H1 (cell line): ENCODE measurements at regions not wholly inside any gene's neighbourhood (a gene's known extent, or its start where the extent isn't known, plus 50 kb on each side); places are given as distances from the start of the nearest gene placed in this dataset.

ENCODE experiments used
- CTCF ChIA-PET: fragments of 300-600 bp; sonication (Branson Sonifier 250); formaldehyde crosslinking; loops from one replicate; lab custom pipeline; 2021; ENCODE audit not compliant: partially characterized antibody; lab: Charles Lee
- POLR2A ChIA-PET: fragments of 300-600 bp; sonication (Branson Sonifier 250); formaldehyde crosslinking; loops from one replicate; lab custom pipeline; 2021; ENCODE audit warnings: inconsistent platforms; ENCODE audit not compliant: partially characterized antibody; lab: Charles Lee
- DNase-seq, 2 experiments: peaks; one replicate each; pipeline versions ENCODE4 v3.0.0 to v3.0.0-alpha.2; 2010 to 2022; ENCODE audit warnings: low spot score in 2 of 2, low read depth in 1 of 2, mixed read lengths in 1 of 2
- FAIRE-seq: peaks from 2 replicates; lab custom pipeline; 2011; peaks lifted over from hg19 to GRCh38; lab: Jason Lieb, UNC
- H2AFZ ChIP-seq: 2 replicates; pipeline ENCODE4 v1.8.1; 2012; ENCODE audit warnings: low read length, inconsistent platforms
- H2AK5ac ChIP-seq: 2 replicates; pipeline ENCODE4 v1.6.1; 2013; ENCODE audit warnings: low read depth, low read length
- H2BK120ac ChIP-seq: replicated peaks from 2 replicates; pipeline ENCODE3; 2013; ENCODE audit warnings: low read depth, low read length, inconsistent platforms
- H2BK12ac ChIP-seq: 2 replicates; pipeline ENCODE4 v1.6.1; 2013; ENCODE audit warnings: low read depth, low read length
- H2BK15ac ChIP-seq: 2 replicates; pipeline ENCODE4 v1.6.1; 2013; ENCODE audit warnings: low read length
- H2BK20ac ChIP-seq: 2 replicates; pipeline ENCODE4 v1.6.1; 2013; ENCODE audit warnings: low read length
- H2BK5ac ChIP-seq: 2 replicates; pipeline ENCODE4 v1.6.1; 2013; ENCODE audit warnings: low read depth, low read length
- H3K14ac ChIP-seq: 2 replicates; pipeline ENCODE4 v1.6.1; 2013; ENCODE audit warnings: inconsistent platforms; ENCODE audit not compliant: insufficient read length
- H3K18ac ChIP-seq: 2 replicates; pipeline ENCODE4 v1.6.1; 2013; ENCODE audit warnings: low read length; ENCODE audit errors: extremely low read depth
- H3K23ac ChIP-seq: 2 replicates; pipeline ENCODE4 v1.6.1; 2013; ENCODE audit warnings: inconsistent platforms; ENCODE audit not compliant: insufficient read length
- H3K23me2 ChIP-seq: 2 replicates; pipeline ENCODE4 v1.6.1; 2013; ENCODE audit warnings: low read depth, low read length
- H3K27ac ChIP-seq: 2 replicates; pipeline ENCODE4 v1.6.1; 2011; ENCODE audit warnings: low read depth, low read length, inconsistent platforms
- H3K27me3 ChIP-seq, 4 experiments: replicated peaks in 1 of 4; 1 replicate in 1 of 4; 2 replicates in 3 of 4; pipeline versions ENCODE4 v1.6.1 to v1.8.1; 2011 to 2013; ENCODE audit warnings: low read length in 3 of 4, mild to moderate bottlenecking in 3 of 4, inconsistent platforms in 2 of 4, mixed read lengths in 2 of 4, moderate library complexity in 1 of 4; ENCODE audit not compliant: control insufficient read depth in 3 of 4, insufficient read depth in 3 of 4; ENCODE audit errors: extremely low read depth in 1 of 4
- H3K36me3 ChIP-seq, 4 experiments: 2 replicates each; pipeline versions ENCODE4 v1.6.1 to v1.8.1; 2011 to 2013; ENCODE audit warnings: mild to moderate bottlenecking in 4 of 4, low read length in 3 of 4, moderate library complexity in 2 of 4, control low read depth in 1 of 4, inconsistent platforms in 1 of 4; ENCODE audit not compliant: insufficient read depth in 4 of 4, control insufficient read depth in 2 of 4
- H3K4ac ChIP-seq: replicated peaks from 2 replicates; pipeline ENCODE3; 2013; ENCODE audit warnings: low read length, low read depth, mixed read lengths, inconsistent platforms; ENCODE audit not compliant: insufficient read length
- H3K4me1 ChIP-seq, 4 experiments: replicated peaks in 1 of 4; 1 replicate in 1 of 4; 2 replicates in 3 of 4; pipeline versions ENCODE4 v1.6.1 to v1.8.1; 2011 to 2013; ENCODE audit warnings: low read length in 3 of 4, inconsistent platforms in 2 of 4, mixed read lengths in 1 of 4; ENCODE audit not compliant: insufficient read depth in 4 of 4, control insufficient read depth in 3 of 4
- H3K4me2 ChIP-seq, 2 experiments: 2 replicates each; pipeline versions ENCODE4 v1.6.1 to v1.8.1; 2011 to 2013; ENCODE audit warnings: low read depth in 2 of 2, low read length in 2 of 2, control low read depth in 1 of 2, inconsistent platforms in 1 of 2, mild to moderate bottlenecking in 1 of 2; ENCODE audit not compliant: insufficient read depth in 1 of 2
- H3K4me3 ChIP-seq, 4 experiments: fragments of 200-600, 300-600 bp in 1 of 4; sonication (generic), shearing (Covaris generic), sonication (Bioruptor Twin) in 1 of 4; 2 replicates each; pipeline versions ENCODE4 v1.5.1 to v1.8.1; 2011 to 2016; ENCODE audit warnings: low read length in 4 of 4, low read depth in 3 of 4, control low read depth in 2 of 4, inconsistent platforms in 2 of 4, mild to moderate bottlenecking in 2 of 4, mixed read lengths in 1 of 4, moderate library complexity in 1 of 4; ENCODE audit not compliant: insufficient read depth in 2 of 4; ENCODE audit errors: extremely low read depth in 1 of 4
- H3K56ac ChIP-seq: replicated peaks from 2 replicates; pipeline ENCODE3; 2013; ENCODE audit warnings: low read depth, mild to moderate bottlenecking, mixed read lengths, low read length, inconsistent platforms; ENCODE audit not compliant: insufficient read length
- H3K79me1 ChIP-seq: 2 replicates; pipeline ENCODE4 v1.6.1; 2013; ENCODE audit warnings: low read depth, low read length, control low read depth
- H3K79me2 ChIP-seq, 2 experiments: 2 replicates each; pipeline versions ENCODE4 v1.6.1 to v1.8.1; 2012 to 2013; ENCODE audit warnings: low read length in 2 of 2, mild to moderate bottlenecking in 2 of 2, inconsistent platforms in 1 of 2; ENCODE audit not compliant: insufficient read depth in 2 of 2, control insufficient read depth in 1 of 2
- H3K9ac ChIP-seq, 4 experiments: replicated peaks in 1 of 4; 1 replicate in 1 of 4; 2 replicates in 3 of 4; pipeline versions ENCODE4 v1.6.1 to v1.8.1; 2011 to 2013; ENCODE audit warnings: low read depth in 3 of 4, low read length in 3 of 4, control low read depth in 2 of 4, mild to moderate bottlenecking in 2 of 4, moderate library complexity in 2 of 4, inconsistent platforms in 1 of 4; ENCODE audit errors: extremely low read depth in 1 of 4
- H3K9me3 ChIP-seq, 2 experiments: 2 replicates each; pipeline versions ENCODE4 v1.6.1 to v1.8.1; 2012 to 2013; ENCODE audit warnings: mild to moderate bottlenecking in 2 of 2, moderate library complexity in 2 of 2, control low read depth in 1 of 2, inconsistent platforms in 1 of 2, low read depth in 1 of 2, low read length in 1 of 2, mixed read lengths in 1 of 2; ENCODE audit not compliant: insufficient read depth in 2 of 2
- H4K20me1 ChIP-seq, 2 experiments: replicated peaks in 1 of 2; 2 replicates each; pipeline versions ENCODE3 to v1.8.1; 2011 to 2013; ENCODE audit warnings: inconsistent platforms in 2 of 2, low read length in 2 of 2, mild to moderate bottlenecking in 1 of 2; ENCODE audit not compliant: insufficient read depth in 2 of 2, control insufficient read depth in 1 of 2
- H4K5ac ChIP-seq: 2 replicates; pipeline ENCODE4 v1.6.1; 2013; ENCODE audit warnings: low read length, low read depth, mixed read lengths, inconsistent platforms; ENCODE audit not compliant: insufficient read length
- H4K8ac ChIP-seq: 2 replicates; pipeline ENCODE4 v1.8.0; 2013; ENCODE audit warnings: mild to moderate bottlenecking, moderate library complexity, low read length, inconsistent platforms; ENCODE audit not compliant: insufficient read depth; ENCODE audit errors: extremely low read depth
- H4K91ac ChIP-seq: replicated peaks from 2 replicates; pipeline ENCODE3; 2013; ENCODE audit warnings: low read length, mixed read lengths, inconsistent platforms; ENCODE audit not compliant: insufficient read length
- CHD2 ChIP-seq: IDR thresholded peaks from 2 replicates; pipeline ENCODE4 v1.6.1; 2012; ENCODE audit warnings: low read length, improper control_type of control experiment
- GABPA ChIP-seq: IDR thresholded peaks from 2 replicates; pipeline ENCODE4 v1.6.1; 2011; ENCODE audit warnings: mild to moderate bottlenecking, low read length, moderate library complexity, borderline replicate concordance; ENCODE audit not compliant: insufficient read depth
- NRF1 ChIP-seq: IDR thresholded peaks from 2 replicates; pipeline ENCODE4 v1.6.1; 2011; ENCODE audit warnings: mild to moderate bottlenecking, low read depth, low read length, improper control_type of control experiment
- POLR2A ChIP-seq, 2 experiments: IDR thresholded peaks; 1 replicate in 1 of 2; 2 replicates in 1 of 2; pipeline ENCODE4 v1.6.1; 2011; ENCODE audit warnings: low read depth in 2 of 2, low read length in 2 of 2, mild to moderate bottlenecking in 2 of 2; ENCODE audit errors: control extremely low read depth in 1 of 2
- RAD21 ChIP-seq, 2 experiments: IDR thresholded peaks in 1 of 2; conservative IDR thresholded peaks in 1 of 2; 2 replicates each; pipeline ENCODE4 v1.6.1; 2011; ENCODE audit warnings: low read depth in 2 of 2, low read length in 2 of 2, improper control_type of control experiment in 1 of 2, inconsistent platforms in 1 of 2, mild to moderate bottlenecking in 1 of 2, moderate library complexity in 1 of 2
- RBBP5 ChIP-seq: IDR thresholded peaks from 2 replicates; pipeline ENCODE4 v1.7.1; 2012; ENCODE audit warnings: low read depth, mild to moderate bottlenecking, inconsistent platforms, low read length, moderate library complexity, borderline replicate concordance
- RXRA ChIP-seq: IDR thresholded peaks from 2 replicates; pipeline ENCODE4 v1.6.1; 2011; ENCODE audit warnings: low read depth, mild to moderate bottlenecking, low read length, moderate library complexity; ENCODE audit not compliant: insufficient read depth
- SIN3A ChIP-seq, 2 experiments: IDR thresholded peaks in 1 of 2; conservative IDR thresholded peaks in 1 of 2; 2 replicates each; pipeline ENCODE4 v1.6.1; 2011 to 2012; ENCODE audit warnings: low read length in 2 of 2, improper control_type of control experiment in 1 of 2, low read depth in 1 of 2, mild to moderate bottlenecking in 1 of 2
- SUZ12 ChIP-seq: fragments of 200-600 bp; sonication (generic); IDR thresholded peaks from 2 replicates; pipeline ENCODE4 v1.6.1; 2012; ENCODE audit warnings: mild to moderate bottlenecking, inconsistent platforms, low read length, moderate library complexity, mixed read lengths
- TAF1 ChIP-seq: IDR thresholded peaks from 2 replicates; pipeline ENCODE4 v1.6.1; 2011; ENCODE audit warnings: mild to moderate bottlenecking, low read depth, low read length
- TAF7 ChIP-seq: optimal IDR thresholded peaks from 2 replicates; pipeline ENCODE3; 2011; ENCODE audit warnings: low read depth, mild to moderate bottlenecking, inconsistent platforms, low read length, moderate library complexity, borderline replicate concordance
- TCF12 ChIP-seq: IDR thresholded peaks from 2 replicates; pipeline ENCODE4 v1.6.1; 2011; ENCODE audit warnings: low read depth, mild to moderate bottlenecking, low read length
- WGBS, 2 experiments: shearing (Covaris generic) in 1 of 2; methylation state at CpG; one replicate each; pipeline versions ENCODE4 v1.1.6 to v1.1.7; 2013 to 2015; ENCODE audit warnings: low lambda C conversion rate in 2 of 2, mixed read lengths in 2 of 2, inconsistent platforms in 1 of 2, low coverage in 1 of 2, missing lambda C conversion rate in 1 of 2; ENCODE audit not compliant: insufficient replicate concordance in 2 of 2, insufficient coverage in 1 of 2, insufficient read length in 1 of 2; ENCODE audit errors: extremely low coverage in 1 of 2, missing lambda C conversion rate in 1 of 2; 5-methylcytosine and 5-hydroxymethylcytosine counted together
- TF ChIP-seq, protein P1 (sequence below): IDR thresholded peaks from 2 replicates; pipeline ENCODE4 v1.6.1; 2012; ENCODE audit warnings: low read length, inconsistent platforms

DNA sequence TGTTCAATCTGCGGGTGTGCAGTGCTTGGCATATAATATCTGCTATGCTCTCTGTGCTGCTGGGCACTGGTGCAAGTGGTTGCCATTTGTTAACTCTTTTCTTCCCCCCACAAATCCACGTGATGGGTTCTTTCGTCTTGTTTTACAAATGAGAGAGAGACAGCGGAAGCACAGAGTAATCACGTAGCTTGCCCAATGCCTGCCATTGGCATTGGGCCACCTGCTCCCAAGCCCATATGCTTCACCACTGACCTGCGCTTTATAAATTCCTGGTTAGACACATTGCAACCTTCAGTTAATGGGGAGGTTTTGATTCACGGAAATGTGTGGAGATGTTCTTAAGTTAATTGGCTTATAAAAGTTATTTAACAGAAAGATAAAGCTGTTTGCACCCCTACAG is 194.8 kb upstream of the ADAMTS16 start:
- H3K4me2 ChIP-seq = no peak overlapping the region
- no peak overlapping the region for H2BK120ac ChIP-seq
- no peak overlapping the region for H4K91ac ChIP-seq
- H4K5ac ChIP-seq = no peak overlapping the region
- FAIRE-seq (no peak), DNase-seq (no peak)
- H3K56ac ChIP-seq = no peak overlapping the region
- no peaks in the 10 kb centered on the region for H3K79me1 ChIP-seq
- peaks cover 0 to 5% (median 4%) of the 10 kb centered on the region in 4 experiments; a peak in 5 of 7 replicates for H3K4me1 ChIP-seq
- H3K36me3 ChIP-seq = no peaks in the 10 kb centered on the region
- H3K4me3 ChIP-seq = no peak overlapping the region
- H2AK5ac ChIP-seq = no peak overlapping the region
- TF ChIP-seq TCF12 (no peak), TAF7 (no peak), CHD2 (no peak), RXRA (no peak), SUZ12 (no peak), GABPA (no peak), POLR2A (IDR thresholded peaks at IDR 0.05; ENCODE audit: control extremely low read depth in 1 of 2, low read depth in 2 of 2, low read length in 2 of 2) (no peak), TAF1 (no peak), NRF1 (no peak), RBBP5 (no peak), SIN3A (conservative IDR thresholded peaks at IDR 0.05 in 1 of 2, IDR thresholded peaks at IDR 0.05 in 1 of 2; ENCODE audit: low read depth in 1 of 2, low read length in 2 of 2) (no peak), RAD21 (IDR thresholded peaks at IDR 0.05 in 1 of 2, conservative IDR thresholded peaks at IDR 0.05 in 1 of 2; ENCODE audit: low read depth in 2 of 2, low read length in 2 of 2) (no peak)
- TF ChIP-seq, protein P1, sequence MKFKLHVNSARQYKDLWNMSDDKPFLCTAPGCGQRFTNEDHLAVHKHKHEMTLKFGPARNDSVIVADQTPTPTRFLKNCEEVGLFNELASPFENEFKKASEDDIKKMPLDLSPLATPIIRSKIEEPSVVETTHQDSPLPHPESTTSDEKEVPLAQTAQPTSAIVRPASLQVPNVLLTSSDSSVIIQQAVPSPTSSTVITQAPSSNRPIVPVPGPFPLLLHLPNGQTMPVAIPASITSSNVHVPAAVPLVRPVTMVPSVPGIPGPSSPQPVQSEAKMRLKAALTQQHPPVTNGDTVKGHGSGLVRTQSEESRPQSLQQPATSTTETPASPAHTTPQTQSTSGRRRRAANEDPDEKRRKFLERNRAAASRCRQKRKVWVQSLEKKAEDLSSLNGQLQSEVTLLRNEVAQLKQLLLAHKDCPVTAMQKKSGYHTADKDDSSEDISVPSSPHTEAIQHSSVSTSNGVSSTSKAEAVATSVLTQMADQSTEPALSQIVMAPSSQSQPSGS = no peak
- H3K9me3 ChIP-seq = no peaks in the 10 kb centered on the region
- H2BK5ac ChIP-seq = no peak overlapping the region
- no peak overlapping the region for H3K4ac ChIP-seq
- ChIA-PET CTCF (interaction anchor here (1.0 to 1.6 kb wide), 3 partner anchors 39 to 474 kb away, joined by 3 to 5 read pairs (median 4); no protein-coding TSS in a partner anchor), POLR2A (no interaction called here)
- 91% methylated on average over 7 of the region's 7 CpGs; no CpG with 5 or more reads in 1 of the 2 experiments for WGBS, 2 experiments
- no peak overlapping the region for H3K23ac ChIP-seq
- H3K27ac ChIP-seq = no peak overlapping the region
- H2AFZ ChIP-seq = no peak overlapping the region
- H3K23me2 ChIP-seq = no peaks in the 10 kb centered on the region
- H2BK12ac ChIP-seq = no peak overlapping the region
- H2BK15ac ChIP-seq = no peak overlapping the region
- no peak overlapping the region for H3K14ac ChIP-seq
- no peak overlapping the region for H3K18ac ChIP-seq
- H2BK20ac ChIP-seq = no peak overlapping the region
- H3K9ac ChIP-seq = no peak overlapping the region
- no peaks in the 10 kb centered on the region for H3K79me2 ChIP-seq
- no peaks in the 10 kb centered on the region for H4K20me1 ChIP-seq
- no peaks in the 10 kb centered on the region for H3K27me3 ChIP-seq
- H4K8ac ChIP-seq = no peak overlapping the region
